NCI-H446 (cell line): ENCODE measurements at regions not wholly inside any gene's neighbourhood (a gene's known extent, or its start where the extent isn't known, plus 50 kb on each side); places are given as distances from the start of the nearest gene placed in this dataset.

Experiments
- DNase-seq, 2 experiments: peaks; one replicate each; lab custom pipeline; 2025; lab: John Stamatoyannopoulos, UW

- DNase-seq: no peak
These were observed 420.1 kb upstream of the PAPPA start for GRCh38 chr9:115733318-115734110.

- no peak for DNase-seq
These were observed 414.3 kb upstream of the PAPPA start for GRCh38 chr9:115739096-115739875.

- no peak for DNase-seq
These were observed 412.6 kb upstream of the PAPPA start for GRCh38 chr9:115740986-115741385.

GRCh38 chr9:115743709-115744605 lies 409.6 kb upstream of the PAPPA start:
- DNase-seq: no peak

- no peak for DNase-seq
These were observed 407.1 kb upstream of the PAPPA start for GRCh38 chr9:115746496-115746895.

- DNase-seq: no peak
These were observed 405.9 kb upstream of the PAPPA start for GRCh38 chr9:115747731-115748130.

GRCh38 chr9:115756736-115757135 lies 396.9 kb upstream of the PAPPA start:
- no peak for DNase-seq

- DNase-seq: no peak
These were observed 396.1 kb upstream of the PAPPA start for GRCh38 chr9:115757461-115757860.

- DNase-seq: no peak
These were observed 395.1 kb upstream of the PAPPA start for GRCh38 chr9:115758441-115758840.

GRCh38 chr9:115759426-115759825 lies 394.2 kb upstream of the PAPPA start:
- DNase-seq: no peak

GRCh38 chr9:115764645-115765044 lies 388.9 kb upstream of the PAPPA start:
- DNase-seq: no peak

- DNase-seq: no peak
These were observed 388.5 kb upstream of the PAPPA start for GRCh38 chr9:115765060-115765459.

GRCh38 chr9:115766370-115766955 lies 387.1 kb upstream of the PAPPA start:
- no peak for DNase-seq

GRCh38 chr9:115770521-115770920 lies 383.1 kb upstream of the PAPPA start:
- no peak for DNase-seq

- no peak for DNase-seq
These were observed 377.9 kb upstream of the PAPPA start for GRCh38 chr9:115775659-115776058.

GRCh38 chr9:115777610-115778009 lies 376.0 kb upstream of the PAPPA start:
- no peak for DNase-seq

GRCh38 chr9:115781070-115781736 lies 372.4 kb upstream of the PAPPA start:
- DNase-seq: no peak

GRCh38 chr9:115786321-115786720 lies 367.3 kb upstream of the PAPPA start:
- DNase-seq: no peak

GRCh38 chr9:115790520-115790919 lies 363.1 kb upstream of the PAPPA start:
- DNase-seq: no peak

- DNase-seq: no peak
These were observed 358.6 kb upstream of the PAPPA start for GRCh38 chr9:115794921-115795475.

GRCh38 chr9:115799734-115800133 lies 353.9 kb upstream of the PAPPA start:
- no peak for DNase-seq
